Fibroblast of villous mesenchyme (primary cell): ENCODE measurements at regions not wholly inside any gene's neighbourhood (a gene's known extent, or its start where the extent isn't known, plus 50 kb on each side); places are given as distances from the start of the nearest gene placed in this dataset.

Source experiments
- DNase-seq: peaks from one replicate; pipeline ENCODE4 v3.0.0-alpha.2; 2010; ENCODE audit warnings: low read depth
- H3K4me3 ChIP-seq: 2 replicates; pipeline ENCODE4 v1.5.1; 2011; ENCODE audit warnings: low read depth, mild to moderate bottlenecking, low read length
- CTCF ChIP-seq: IDR thresholded peaks from 2 replicates; pipeline ENCODE4 v1.5.1; 2012; ENCODE audit warnings: low read depth, mild to moderate bottlenecking, low read length; ENCODE audit not compliant: insufficient read depth

DNA sequence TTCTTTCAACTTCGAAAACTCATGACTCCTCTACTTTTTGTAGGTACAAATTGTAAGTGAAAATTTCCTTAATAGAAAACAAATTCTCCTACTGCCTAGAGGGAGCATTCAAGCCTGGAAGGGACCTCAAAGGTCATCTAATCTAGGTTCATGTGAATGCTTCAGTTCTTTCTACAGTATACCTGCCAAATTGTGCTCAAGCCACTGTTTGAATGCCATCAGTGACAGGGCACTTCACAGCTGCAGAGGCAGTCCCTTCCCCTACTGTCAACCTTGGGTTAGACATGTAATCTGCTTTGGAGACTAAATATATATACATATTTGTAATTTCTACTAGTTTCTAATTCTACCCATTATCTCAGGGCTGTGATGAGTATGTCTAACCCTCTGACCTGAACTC, 681.3 kb upstream of the CDH2 start:
- no peak overlapping the region for H3K4me3 ChIP-seq
- no peak for DNase-seq
- no peak for TF ChIP-seq CTCF

DNA sequence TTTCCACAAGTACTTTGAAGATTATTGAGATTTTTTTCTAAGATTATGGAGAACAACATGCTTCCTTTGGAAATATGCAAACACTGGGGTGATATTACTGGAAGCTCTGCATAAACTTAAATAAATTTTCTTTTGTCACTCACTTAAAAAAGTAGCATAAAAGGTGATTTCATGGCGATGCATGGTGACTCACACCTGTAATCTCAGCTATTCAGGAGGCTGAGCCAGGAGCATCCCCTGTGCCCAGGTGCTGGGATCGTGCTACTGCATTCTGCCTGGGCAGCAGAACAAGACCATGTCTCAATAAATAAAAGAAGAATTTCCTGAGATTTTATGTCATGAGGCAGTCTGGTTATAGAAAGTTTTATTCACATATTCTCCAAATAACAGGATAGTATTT, 679.1 kb upstream of the CDH2 start:
- TF ChIP-seq CTCF, result no peak
- no peak overlapping the region for H3K4me3 ChIP-seq
- DNase-seq, result peak; percentile 7

GRCh38 chr18:28855524-28855923, 678.6 kb upstream of the CDH2 start:
- DNase-seq, result peak; percentile 61
- no peak for TF ChIP-seq CTCF

GRCh38 chr18:28854964-28855363, 678.0 kb upstream of the CDH2 start:
- no peak overlapping the region for H3K4me3 ChIP-seq
- peak; percentile 61 for DNase-seq
- TF ChIP-seq CTCF, result no peak

More at GRCh38 chr18:28855524-28855923, 678.6 kb upstream of the CDH2 start:
- H3K4me3 ChIP-seq, result no peak overlapping the region

- no peak for TF ChIP-seq CTCF
- no peak for DNase-seq
- H3K4me3 ChIP-seq, result no peak overlapping the region
Observed at GRCh38 chr18:28846958-28847357, 670.0 kb upstream of the CDH2 start.

GRCh38 chr18:28837100-28837499, 660.2 kb upstream of the CDH2 start:
- no peak overlapping the region for H3K4me3 ChIP-seq
- DNase-seq, result no peak
- TF ChIP-seq CTCF, result no peak

- H3K4me3 ChIP-seq, result no peak overlapping the region
- peak; percentile 24 for DNase-seq
- no peak for TF ChIP-seq CTCF
Observed at GRCh38 chr18:28834889-28835288, 658.0 kb upstream of the CDH2 start.
